Mucosa of descending colon (tissue), 3 donors: ENCODE measurements at regions not wholly inside any gene's neighbourhood (a gene's known extent, or its start where the extent isn't known, plus 50 kb on each side); places are given as distances from the start of the nearest gene placed in this dataset.

Experiments
- ATAC-seq: fragments of 200-7000 bp; cut with Tn5 transposase; one replicate; pipeline ENCODE4 v1.9.1; 2020; ENCODE audit warnings: mild to moderate bottlenecking, moderate library complexity
- DNase-seq, 3 donors: peaks; one replicate each; pipeline ENCODE4 v3.0.0-alpha.2; 2020
- H3K36me3 ChIP-seq: fragments of 200-600 bp; one replicate; pipeline ENCODE4 v1.8.0; 2021; ENCODE audit warnings: low read depth, mild to moderate bottlenecking
- H3K4me1 ChIP-seq: fragments of 200-600 bp; one replicate; pipeline ENCODE4 v1.8.0; 2021; ENCODE audit warnings: low read depth, mild to moderate bottlenecking
- H3K4me3 ChIP-seq: fragments of 200-600 bp; one replicate; pipeline ENCODE4 v1.8.0; 2021; ENCODE audit warnings: mild to moderate bottlenecking
- H3K9me3 ChIP-seq: fragments of 200-600 bp; one replicate; pipeline ENCODE4 v1.8.0; 2021; ENCODE audit warnings: mild to moderate bottlenecking
- intact Hi-C, 2 donors: fragments of 100-400 bp; cut with DNase I in 1 of 2; cut with micrococcal nuclease in 1 of 2; formaldehyde crosslinking; loops; one replicate each; pipeline versions ENCODE4 v1.11.0 to v1.11.1; 2022; cut with DNase I, micrococcal nuclease
- TF ChIP-seq, protein P1 (sequence below): fragments of 200-600 bp; IDR thresholded peaks from one replicate; pipeline ENCODE4 v1.8.0; 2022; ENCODE audit warnings: antibody characterized with exemption, mild to moderate bottlenecking
- donor health status: DM: no; HTN: no; CAD: no; lungs with moderate emphysema.
- donor health status: DM: no; HTN: no; CAD: no.
- donor health status: DM: no; HTN: yes; CAD: no.

DNA sequence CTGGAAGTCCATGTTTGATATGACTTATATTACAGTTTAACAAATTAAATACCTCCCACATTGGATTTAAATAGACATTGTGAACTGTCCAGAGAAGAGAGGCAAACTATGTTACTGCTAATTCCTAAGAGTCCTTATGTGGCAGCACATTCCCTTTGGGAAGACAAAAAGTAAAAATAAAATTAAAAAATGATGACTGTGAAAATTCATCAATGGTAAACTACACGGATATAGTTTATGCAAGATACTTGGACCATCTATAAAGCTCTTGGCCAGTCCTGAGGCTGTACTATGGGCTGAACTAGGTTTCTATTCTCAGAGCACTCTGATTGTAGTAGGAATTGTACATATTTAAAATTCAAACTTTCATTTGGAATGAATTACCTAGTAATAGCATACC lies 206.4 kb downstream of the LRRK2 start:
- intact Hi-C loops, result no loop called here
- ATAC-seq, result no peak

DNA sequence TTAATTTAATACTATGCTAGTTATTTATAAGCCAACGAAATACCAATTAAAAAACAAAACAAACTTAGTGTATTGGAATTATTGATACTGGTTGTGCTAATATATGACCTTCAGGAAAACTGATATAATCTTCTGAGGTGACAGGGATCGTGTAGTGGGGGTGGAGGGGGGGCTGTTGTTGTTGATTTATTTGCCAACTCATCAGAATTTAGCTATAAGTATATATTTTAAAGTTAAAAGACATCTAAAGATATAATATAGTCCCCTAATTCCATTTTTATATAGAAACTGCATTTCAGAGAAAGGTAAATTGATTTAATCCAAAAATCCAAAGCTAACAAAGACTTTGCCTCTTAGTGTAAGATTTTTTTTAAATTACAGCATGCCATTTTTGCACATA lies 210.5 kb downstream of the LRRK2 start:
- DNase-seq (no peak), ATAC-seq (no peak)
- Histone ChIP-seq H3K4me1 (no peaks in the 10 kb centered on the region), H3K9me3 (no peaks in the 10 kb centered on the region), H3K4me3 (no peak overlapping the region), H3K36me3 (no peaks in the 10 kb centered on the region)
- intact Hi-C loops, result no loop called here
- TF ChIP-seq, protein P1, sequence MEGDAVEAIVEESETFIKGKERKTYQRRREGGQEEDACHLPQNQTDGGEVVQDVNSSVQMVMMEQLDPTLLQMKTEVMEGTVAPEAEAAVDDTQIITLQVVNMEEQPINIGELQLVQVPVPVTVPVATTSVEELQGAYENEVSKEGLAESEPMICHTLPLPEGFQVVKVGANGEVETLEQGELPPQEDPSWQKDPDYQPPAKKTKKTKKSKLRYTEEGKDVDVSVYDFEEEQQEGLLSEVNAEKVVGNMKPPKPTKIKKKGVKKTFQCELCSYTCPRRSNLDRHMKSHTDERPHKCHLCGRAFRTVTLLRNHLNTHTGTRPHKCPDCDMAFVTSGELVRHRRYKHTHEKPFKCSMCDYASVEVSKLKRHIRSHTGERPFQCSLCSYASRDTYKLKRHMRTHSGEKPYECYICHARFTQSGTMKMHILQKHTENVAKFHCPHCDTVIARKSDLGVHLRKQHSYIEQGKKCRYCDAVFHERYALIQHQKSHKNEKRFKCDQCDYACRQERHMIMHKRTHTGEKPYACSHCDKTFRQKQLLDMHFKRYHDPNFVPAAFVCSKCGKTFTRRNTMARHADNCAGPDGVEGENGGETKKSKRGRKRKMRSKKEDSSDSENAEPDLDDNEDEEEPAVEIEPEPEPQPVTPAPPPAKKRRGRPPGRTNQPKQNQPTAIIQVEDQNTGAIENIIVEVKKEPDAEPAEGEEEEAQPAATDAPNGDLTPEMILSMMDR, result no peak

More for the DNA sequence above, 206.4 kb downstream of the LRRK2 start:
- TF ChIP-seq, protein P1, result no peak
- no peaks in the 10 kb centered on the region for H3K4me1 ChIP-seq
- no peaks in the 10 kb centered on the region for H3K9me3 ChIP-seq
- no peak overlapping the region for H3K4me3 ChIP-seq
- H3K36me3 ChIP-seq, result no peaks in the 10 kb centered on the region
- no peak for DNase-seq

- intact Hi-C loops, result no loop called here
- no peak for DNase-seq
- TF ChIP-seq, protein P1, result no peak
- Histone ChIP-seq H3K36me3 (no peaks in the 10 kb centered on the region), H3K4me3 (no peak overlapping the region), H3K4me1 (no peaks in the 10 kb centered on the region), H3K9me3 (no peaks in the 10 kb centered on the region)
- no peak for ATAC-seq
Observed at GRCh38 chr12:40435951-40436350, 211.2 kb downstream of the LRRK2 start.

DNA sequence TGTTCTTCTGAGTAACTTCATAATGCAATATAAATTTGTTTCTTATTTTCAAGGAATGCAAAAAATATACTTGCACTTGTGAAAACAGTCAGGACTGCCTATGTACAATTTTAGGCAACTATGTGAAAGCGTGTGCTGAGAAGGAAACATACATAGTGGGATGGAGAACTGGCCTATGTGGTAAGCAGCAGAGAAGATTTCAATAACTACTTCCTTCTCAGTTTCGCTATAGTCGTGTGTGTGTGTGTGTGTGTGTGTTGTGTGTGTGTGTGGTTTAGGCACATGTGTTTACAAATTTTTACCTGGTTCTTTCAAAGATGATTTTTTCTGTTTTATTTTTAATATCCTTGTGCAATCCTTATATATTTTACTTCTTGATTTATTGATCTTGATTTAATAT lies 211.8 kb downstream of the LRRK2 start:
- Histone ChIP-seq H3K4me3 (no peak overlapping the region), H3K9me3 (no peaks in the 10 kb centered on the region), H3K4me1 (no peaks in the 10 kb centered on the region), H3K36me3 (no peaks in the 10 kb centered on the region)
- no peak for ATAC-seq
- no peak for DNase-seq
- TF ChIP-seq, protein P1, result no peak
- intact Hi-C loops, result no loop called here

DNA sequence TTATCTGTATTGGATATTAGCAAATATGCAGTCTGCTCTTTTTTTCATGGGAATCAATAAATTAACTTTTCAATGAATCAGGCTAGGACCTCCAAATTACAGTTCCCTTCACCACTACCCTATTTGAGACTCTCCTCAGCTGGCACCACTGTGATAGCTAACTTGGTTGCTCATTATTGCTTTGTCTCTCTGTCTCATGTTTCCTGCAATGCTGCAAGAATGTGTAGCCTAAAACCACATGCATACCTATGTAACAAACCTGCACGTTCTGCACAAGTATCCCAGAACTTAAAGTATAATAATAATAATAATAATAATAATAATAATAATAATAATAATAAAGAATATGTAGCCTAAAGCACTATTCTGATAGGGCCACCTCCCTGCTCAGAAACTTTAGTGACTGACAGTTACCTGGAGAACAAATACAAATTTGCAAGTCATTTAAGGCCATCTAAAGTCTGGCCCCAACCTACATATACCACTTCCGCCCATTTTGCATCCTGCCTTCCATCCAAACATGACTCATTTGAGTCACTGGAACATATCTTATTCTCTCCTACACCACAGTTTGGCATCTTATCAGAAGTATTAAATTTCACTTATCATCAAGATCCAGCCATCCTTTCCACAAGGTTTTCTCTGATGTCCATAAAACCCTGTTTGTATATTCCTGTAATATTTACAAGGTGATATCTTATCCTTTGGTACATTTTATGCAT lies 215.1 kb downstream of the LRRK2 start:
- ATAC-seq, result no peak

More for the DNA sequence above, 215.1 kb downstream of the LRRK2 start:
- Histone ChIP-seq H3K4me3 (no peak overlapping the region), H3K4me1 (no peaks in the 10 kb centered on the region), H3K36me3 (no peaks in the 10 kb centered on the region), H3K9me3 (no peaks in the 10 kb centered on the region)
- no peak for DNase-seq
- TF ChIP-seq, protein P1, result no peak
- intact Hi-C loops, result no loop called here
